ENCODE measurements at regions not wholly inside any gene's neighbourhood (a gene's known extent, or its start where the extent isn't known, plus 50 kb on each side); places are given as distances from the start of the nearest gene placed in this dataset.

DNA sequence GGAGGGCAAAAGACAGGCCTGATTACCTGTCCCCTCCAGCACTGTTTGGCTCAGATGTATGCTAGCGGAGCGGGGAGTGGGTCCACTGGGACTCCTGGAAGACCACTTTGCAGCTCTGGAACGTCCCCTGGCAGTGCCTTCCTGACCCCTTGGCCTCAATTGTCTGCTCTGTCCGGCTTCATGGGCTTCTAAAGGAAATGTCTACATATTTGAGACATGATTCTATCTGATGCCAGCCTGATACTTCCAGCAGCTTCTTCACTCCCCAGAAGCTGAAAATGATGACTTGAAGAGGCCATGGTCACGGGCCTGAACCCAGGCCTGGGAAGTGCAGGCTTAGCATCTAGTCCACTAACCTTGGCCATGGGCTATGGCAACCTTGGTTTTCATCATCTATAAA, 112.1 kb downstream of the ACAA2 start (continued):
- TF ChIP-seq, protein P1, sequence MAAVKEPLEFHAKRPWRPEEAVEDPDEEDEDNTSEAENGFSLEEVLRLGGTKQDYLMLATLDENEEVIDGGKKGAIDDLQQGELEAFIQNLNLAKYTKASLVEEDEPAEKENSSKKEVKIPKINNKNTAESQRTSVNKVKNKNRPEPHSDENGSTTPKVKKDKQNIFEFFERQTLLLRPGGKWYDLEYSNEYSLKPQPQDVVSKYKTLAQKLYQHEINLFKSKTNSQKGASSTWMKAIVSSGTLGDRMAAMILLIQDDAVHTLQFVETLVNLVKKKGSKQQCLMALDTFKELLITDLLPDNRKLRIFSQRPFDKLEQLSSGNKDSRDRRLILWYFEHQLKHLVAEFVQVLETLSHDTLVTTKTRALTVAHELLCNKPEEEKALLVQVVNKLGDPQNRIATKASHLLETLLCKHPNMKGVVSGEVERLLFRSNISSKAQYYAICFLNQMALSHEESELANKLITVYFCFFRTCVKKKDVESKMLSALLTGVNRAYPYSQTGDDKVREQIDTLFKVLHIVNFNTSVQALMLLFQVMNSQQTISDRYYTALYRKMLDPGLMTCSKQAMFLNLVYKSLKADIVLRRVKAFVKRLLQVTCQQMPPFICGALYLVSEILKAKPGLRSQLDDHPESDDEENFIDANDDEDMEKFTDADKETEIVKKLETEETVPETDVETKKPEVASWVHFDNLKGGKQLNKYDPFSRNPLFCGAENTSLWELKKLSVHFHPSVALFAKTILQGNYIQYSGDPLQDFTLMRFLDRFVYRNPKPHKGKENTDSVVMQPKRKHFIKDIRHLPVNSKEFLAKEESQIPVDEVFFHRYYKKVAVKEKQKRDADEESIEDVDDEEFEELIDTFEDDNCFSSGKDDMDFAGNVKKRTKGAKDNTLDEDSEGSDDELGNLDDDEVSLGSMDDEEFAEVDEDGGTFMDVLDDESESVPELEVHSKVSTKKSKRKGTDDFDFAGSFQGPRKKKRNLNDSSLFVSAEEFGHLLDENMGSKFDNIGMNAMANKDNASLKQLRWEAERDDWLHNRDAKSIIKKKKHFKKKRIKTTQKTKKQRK (IDR thresholded peaks at IDR 0.05; ENCODE audit: low read depth, low read length) = no peak
- TF ChIP-seq SP1 (IDR thresholded peaks at IDR 0.05; ENCODE audit: low read depth, low read length) = no peak

DNA sequence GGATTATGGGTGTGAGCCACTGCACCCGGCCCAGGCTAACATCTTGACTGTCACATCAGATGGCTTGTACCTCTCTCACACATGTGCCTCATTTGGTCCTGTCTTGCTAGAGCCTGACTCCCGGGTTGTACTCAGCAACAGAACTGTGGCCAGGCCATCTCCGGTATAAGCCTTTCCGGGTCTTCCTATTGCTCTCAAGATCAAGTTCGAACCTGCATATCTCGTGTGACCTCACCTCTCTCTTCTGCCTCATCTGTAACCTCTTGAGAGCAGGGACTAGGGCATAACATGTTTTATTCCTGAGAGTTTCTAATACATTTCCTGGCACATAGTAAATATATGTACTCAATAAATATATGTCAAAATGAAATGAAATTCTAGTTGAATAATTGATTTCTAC, 114.0 kb downstream of the ACAA2 start:
- Histone ChIP-seq H3K4me1 (ENCODE audit: control insufficient read depth, insufficient read depth, low read length) (no peaks in the 10 kb centered on the region), H3K79me2 (ENCODE audit: control insufficient read depth, insufficient read depth, low read length) (no peaks in the 10 kb centered on the region), H3K9ac (ENCODE audit: control insufficient read depth, insufficient read depth, low read length) (no peak overlapping the region), H3K27ac (ENCODE audit: control insufficient read depth, insufficient read depth) (no peak overlapping the region), H3K9me3 (replicated peaks; ENCODE audit: control insufficient read depth, insufficient read depth, low read length) (no peaks in the 10 kb centered on the region), H2AFZ (ENCODE audit: control insufficient read depth, low read depth, low read length) (no peak overlapping the region), H3K4me2 (ENCODE audit: control insufficient read depth, insufficient read depth) (no peak overlapping the region), H3K36me3 (ENCODE audit: control insufficient read depth in 2 of 2, insufficient read depth in 2 of 2, low read length in 1 of 2) (no peaks in the 10 kb centered on the region), H3K27me3 (replicated peaks in 1 of 2; ENCODE audit: control insufficient read depth in 2 of 2, insufficient read depth in 2 of 2, low read length in 1 of 2) (peaks cover 1 to 7% of the 10 kb centered on the region in 2 experiments; a peak in 2 of 4 replicates), H4K20me1 (ENCODE audit: control insufficient read depth, insufficient read depth) (no peaks in the 10 kb centered on the region; the same call in 1 of the 2 replicates), H3K4me3 (no peak overlapping the region)
- FAIRE-seq = no peak
- WGBS (ENCODE audit: insufficient coverage, insufficient replicate concordance, low lambda C conversion rate, missing lambda C conversion rate) = 43% methylated on average over 6 of the region's 6 CpGs
- ATAC-seq = no peak
- ChIA-PET RAD21 (ENCODE audit: unreplicated experiment) (no interaction called here), POLR2A (no interaction called here), SMC1A (ENCODE audit: uncharacterized antibody, unreplicated experiment) (no interaction called here), CTCF (no interaction called here)
- in situ Hi-C loops (cut with MboI) (no loop called here), intact Hi-C loops (cut with micrococcal nuclease; ENCODE audit: unreplicated experiment) (loop anchor here (10.0 kb wide), 1 partner anchor 65 kb away; no protein-coding TSS in a partner anchor)
- TF ChIP-seq ZZZ3 (IDR thresholded peaks at IDR 0.05; ENCODE audit: control insufficient read depth, insufficient read length, low read depth) (no peak), FOXM1 (IDR thresholded peaks at IDR 0.05; ENCODE audit: low read depth, low read length) (no peak), SREBF1 (IDR thresholded peaks at IDR 0.05; ENCODE audit: low read length) (no peak), ESRRA (IDR thresholded peaks at IDR 0.05; ENCODE audit: low read length) (no peak), SUZ12 (IDR thresholded peaks at IDR 0.05; ENCODE audit: unreplicated experiment) (no peak), SPI1 (IDR thresholded peaks at IDR 0.05; ENCODE audit: borderline replicate concordance, insufficient read depth, low read depth, low read length) (no peak), ZNF274 (IDR thresholded peaks at IDR 0.05; ENCODE audit: insufficient read depth, insufficient read length) (no peak), ZSCAN29 (IDR thresholded peaks at IDR 0.05) (no peak)
- TF ChIP-seq, protein P2, sequence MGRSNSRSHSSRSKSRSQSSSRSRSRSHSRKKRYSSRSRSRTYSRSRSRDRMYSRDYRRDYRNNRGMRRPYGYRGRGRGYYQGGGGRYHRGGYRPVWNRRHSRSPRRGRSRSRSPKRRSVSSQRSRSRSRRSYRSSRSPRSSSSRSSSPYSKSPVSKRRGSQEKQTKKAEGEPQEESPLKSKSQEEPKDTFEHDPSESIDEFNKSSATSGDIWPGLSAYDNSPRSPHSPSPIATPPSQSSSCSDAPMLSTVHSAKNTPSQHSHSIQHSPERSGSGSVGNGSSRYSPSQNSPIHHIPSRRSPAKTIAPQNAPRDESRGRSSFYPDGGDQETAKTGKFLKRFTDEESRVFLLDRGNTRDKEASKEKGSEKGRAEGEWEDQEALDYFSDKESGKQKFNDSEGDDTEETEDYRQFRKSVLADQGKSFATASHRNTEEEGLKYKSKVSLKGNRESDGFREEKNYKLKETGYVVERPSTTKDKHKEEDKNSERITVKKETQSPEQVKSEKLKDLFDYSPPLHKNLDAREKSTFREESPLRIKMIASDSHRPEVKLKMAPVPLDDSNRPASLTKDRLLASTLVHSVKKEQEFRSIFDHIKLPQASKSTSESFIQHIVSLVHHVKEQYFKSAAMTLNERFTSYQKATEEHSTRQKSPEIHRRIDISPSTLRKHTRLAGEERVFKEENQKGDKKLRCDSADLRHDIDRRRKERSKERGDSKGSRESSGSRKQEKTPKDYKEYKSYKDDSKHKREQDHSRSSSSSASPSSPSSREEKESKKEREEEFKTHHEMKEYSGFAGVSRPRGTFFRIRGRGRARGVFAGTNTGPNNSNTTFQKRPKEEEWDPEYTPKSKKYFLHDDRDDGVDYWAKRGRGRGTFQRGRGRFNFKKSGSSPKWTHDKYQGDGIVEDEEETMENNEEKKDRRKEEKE (IDR thresholded peaks at IDR 0.05) = no peak
- TF ChIP-seq, protein P3, sequence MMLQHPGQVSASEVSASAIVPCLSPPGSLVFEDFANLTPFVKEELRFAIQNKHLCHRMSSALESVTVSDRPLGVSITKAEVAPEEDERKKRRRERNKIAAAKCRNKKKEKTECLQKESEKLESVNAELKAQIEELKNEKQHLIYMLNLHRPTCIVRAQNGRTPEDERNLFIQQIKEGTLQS (IDR thresholded peaks at IDR 0.05; ENCODE audit: borderline replicate concordance, extremely low read depth, low read depth, low read length) = no peak
- TF ChIP-seq, protein P4, sequence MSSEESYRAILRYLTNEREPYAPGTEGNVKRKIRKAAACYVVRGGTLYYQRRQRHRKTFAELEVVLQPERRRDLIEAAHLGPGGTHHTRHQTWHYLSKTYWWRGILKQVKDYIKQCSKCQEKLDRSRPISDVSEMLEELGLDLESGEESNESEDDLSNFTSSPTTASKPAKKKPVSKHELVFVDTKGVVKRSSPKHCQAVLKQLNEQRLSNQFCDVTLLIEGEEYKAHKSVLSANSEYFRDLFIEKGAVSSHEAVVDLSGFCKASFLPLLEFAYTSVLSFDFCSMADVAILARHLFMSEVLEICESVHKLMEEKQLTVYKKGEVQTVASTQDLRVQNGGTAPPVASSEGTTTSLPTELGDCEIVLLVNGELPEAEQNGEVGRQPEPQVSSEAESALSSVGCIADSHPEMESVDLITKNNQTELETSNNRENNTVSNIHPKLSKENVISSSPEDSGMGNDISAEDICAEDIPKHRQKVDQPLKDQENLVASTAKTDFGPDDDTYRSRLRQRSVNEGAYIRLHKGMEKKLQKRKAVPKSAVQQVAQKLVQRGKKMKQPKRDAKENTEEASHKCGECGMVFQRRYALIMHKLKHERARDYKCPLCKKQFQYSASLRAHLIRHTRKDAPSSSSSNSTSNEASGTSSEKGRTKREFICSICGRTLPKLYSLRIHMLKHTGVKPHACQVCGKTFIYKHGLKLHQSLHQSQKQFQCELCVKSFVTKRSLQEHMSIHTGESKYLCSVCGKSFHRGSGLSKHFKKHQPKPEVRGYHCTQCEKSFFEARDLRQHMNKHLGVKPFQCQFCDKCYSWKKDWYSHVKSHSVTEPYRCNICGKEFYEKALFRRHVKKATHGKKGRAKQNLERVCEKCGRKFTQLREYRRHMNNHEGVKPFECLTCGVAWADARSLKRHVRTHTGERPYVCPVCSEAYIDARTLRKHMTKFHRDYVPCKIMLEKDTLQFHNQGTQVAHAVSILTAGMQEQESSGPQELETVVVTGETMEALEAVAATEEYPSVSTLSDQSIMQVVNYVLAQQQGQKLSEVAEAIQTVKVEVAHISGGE (CRISPR knock-in tag; IDR thresholded peaks at IDR 0.05) = no peak
- no TSS peak for BruUV-seq (replicated peaks)
- DNase-seq (ENCODE audit: low read depth, low spot score) = no peak

Measured in GM12878 (cell line).